Kidney epithelial cell (primary cell): ENCODE measurements at regions not wholly inside any gene's neighbourhood (a gene's known extent, or its start where the extent isn't known, plus 50 kb on each side); places are given as distances from the start of the nearest gene placed in this dataset.

ENCODE experiments used
- DNase-seq: peaks from one replicate; pipeline ENCODE4 v3.0.0-alpha.2; 2010; ENCODE audit warnings: low read depth
- H3K27me3 ChIP-seq: 2 replicates; pipeline ENCODE4 v1.6.0; 2011; ENCODE audit warnings: low read length; ENCODE audit not compliant: control insufficient read depth, insufficient read depth
- H3K36me3 ChIP-seq: 2 replicates; pipeline ENCODE4 v1.5.1; 2011; ENCODE audit warnings: low read length; ENCODE audit not compliant: control insufficient read depth, insufficient read depth
- H3K4me3 ChIP-seq: 2 replicates; pipeline ENCODE4 v1.5.1; 2011; ENCODE audit warnings: low read depth, mild to moderate bottlenecking, control low read depth, low read length
- TF ChIP-seq, protein P1 (sequence below): IDR thresholded peaks from 2 replicates; pipeline ENCODE4 v1.5.1; 2011; ENCODE audit warnings: mild to moderate bottlenecking, moderate library complexity, low read length, control low read depth, inconsistent platforms; ENCODE audit not compliant: insufficient read depth, poor library complexity, severe bottlenecking

DNA sequence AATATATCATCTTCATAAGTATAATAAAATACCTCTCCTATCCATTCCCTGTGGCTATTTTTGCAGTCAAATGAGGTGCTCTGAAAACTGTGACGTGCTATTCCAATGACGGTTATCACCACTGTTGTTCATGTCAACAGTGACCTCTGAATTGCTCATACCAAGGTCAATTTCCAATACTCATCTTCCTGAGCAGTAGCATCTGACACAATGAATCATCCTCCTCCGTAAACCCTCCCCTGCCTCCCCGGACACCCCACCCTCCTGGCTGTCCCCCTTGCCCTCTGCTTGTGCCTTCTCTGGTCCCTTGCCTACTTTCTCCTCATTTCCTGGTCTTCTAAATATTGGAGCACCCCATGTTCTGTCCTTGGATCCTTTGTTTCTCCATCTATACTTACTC lies 77.7 kb upstream of the SLC22A23 start:
- H3K27me3 ChIP-seq, result peaks cover 5% of the 10 kb centered on the region
- no peak for DNase-seq

DNA sequence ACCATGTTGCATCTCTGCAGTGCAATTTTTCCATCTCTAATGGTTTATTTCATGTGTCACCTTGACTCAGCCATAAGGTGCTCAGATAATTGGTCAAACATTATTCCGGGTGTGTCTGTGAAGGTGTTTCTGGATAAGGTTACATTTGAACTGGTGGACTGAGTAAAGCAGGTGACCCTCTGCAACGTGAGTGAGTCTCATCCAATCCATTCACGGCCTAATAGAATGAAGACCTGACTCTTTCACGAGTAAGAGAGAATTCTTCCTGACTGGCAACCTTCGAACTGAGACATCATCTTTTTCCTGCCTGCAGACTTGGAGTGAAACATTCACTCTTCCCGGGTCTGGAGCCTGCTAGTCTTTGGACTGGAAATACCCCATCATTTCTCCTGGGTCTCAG lies 77.1 kb upstream of the SLC22A23 start:
- Histone ChIP-seq H3K27me3 (peaks cover 5% of the 10 kb centered on the region), H3K36me3 (no peaks in the 10 kb centered on the region), H3K4me3 (no peak overlapping the region)
- no peak for DNase-seq
- TF ChIP-seq, protein P1, sequence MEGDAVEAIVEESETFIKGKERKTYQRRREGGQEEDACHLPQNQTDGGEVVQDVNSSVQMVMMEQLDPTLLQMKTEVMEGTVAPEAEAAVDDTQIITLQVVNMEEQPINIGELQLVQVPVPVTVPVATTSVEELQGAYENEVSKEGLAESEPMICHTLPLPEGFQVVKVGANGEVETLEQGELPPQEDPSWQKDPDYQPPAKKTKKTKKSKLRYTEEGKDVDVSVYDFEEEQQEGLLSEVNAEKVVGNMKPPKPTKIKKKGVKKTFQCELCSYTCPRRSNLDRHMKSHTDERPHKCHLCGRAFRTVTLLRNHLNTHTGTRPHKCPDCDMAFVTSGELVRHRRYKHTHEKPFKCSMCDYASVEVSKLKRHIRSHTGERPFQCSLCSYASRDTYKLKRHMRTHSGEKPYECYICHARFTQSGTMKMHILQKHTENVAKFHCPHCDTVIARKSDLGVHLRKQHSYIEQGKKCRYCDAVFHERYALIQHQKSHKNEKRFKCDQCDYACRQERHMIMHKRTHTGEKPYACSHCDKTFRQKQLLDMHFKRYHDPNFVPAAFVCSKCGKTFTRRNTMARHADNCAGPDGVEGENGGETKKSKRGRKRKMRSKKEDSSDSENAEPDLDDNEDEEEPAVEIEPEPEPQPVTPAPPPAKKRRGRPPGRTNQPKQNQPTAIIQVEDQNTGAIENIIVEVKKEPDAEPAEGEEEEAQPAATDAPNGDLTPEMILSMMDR, result no peak

More for the DNA sequence above, 77.7 kb upstream of the SLC22A23 start:
- Histone ChIP-seq H3K36me3 (no peaks in the 10 kb centered on the region), H3K4me3 (no peak overlapping the region)
- TF ChIP-seq, protein P1, result no peak

- Histone ChIP-seq H3K4me3 (no peak overlapping the region), H3K36me3 (no peaks in the 10 kb centered on the region), H3K27me3 (peaks cover 5% of the 10 kb centered on the region)
- no peak for DNase-seq
- TF ChIP-seq, protein P1, result no peak
These were observed 75.6 kb upstream of the SLC22A23 start for GRCh38 chr6:3532296-3532916.

DNA sequence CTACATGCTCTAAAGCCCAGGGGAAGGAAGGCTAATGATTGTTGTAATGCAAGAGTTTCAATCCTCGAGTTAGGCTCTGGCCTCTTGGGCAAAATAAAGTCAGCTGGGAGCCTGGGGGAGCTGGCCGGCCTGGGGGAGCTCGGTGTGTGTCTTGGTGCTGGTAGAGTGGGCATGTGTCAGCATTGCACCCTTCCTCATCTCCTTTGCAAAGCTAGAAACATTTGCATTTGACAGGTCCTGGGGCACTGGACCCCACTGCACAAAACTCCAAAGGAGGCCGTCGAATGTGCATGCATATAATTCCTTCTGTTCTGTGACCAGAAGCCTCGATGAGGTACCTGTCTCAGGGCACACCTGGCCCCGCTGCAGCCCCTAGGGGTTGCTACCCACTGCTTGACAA lies 74.6 kb upstream of the SLC22A23 start:
- Histone ChIP-seq H3K36me3 (no peaks in the 10 kb centered on the region), H3K4me3 (no peak overlapping the region), H3K27me3 (peaks cover 5% of the 10 kb centered on the region)
- TF ChIP-seq, protein P1, result no peak
- DNase-seq, result no peak

GRCh38 chr6:3530515-3530914 lies 73.7 kb upstream of the SLC22A23 start:
- TF ChIP-seq, protein P1, result no peak
- peaks cover 5% of the 10 kb centered on the region for H3K27me3 ChIP-seq
- H3K36me3 ChIP-seq, result no peaks in the 10 kb centered on the region

DNA sequence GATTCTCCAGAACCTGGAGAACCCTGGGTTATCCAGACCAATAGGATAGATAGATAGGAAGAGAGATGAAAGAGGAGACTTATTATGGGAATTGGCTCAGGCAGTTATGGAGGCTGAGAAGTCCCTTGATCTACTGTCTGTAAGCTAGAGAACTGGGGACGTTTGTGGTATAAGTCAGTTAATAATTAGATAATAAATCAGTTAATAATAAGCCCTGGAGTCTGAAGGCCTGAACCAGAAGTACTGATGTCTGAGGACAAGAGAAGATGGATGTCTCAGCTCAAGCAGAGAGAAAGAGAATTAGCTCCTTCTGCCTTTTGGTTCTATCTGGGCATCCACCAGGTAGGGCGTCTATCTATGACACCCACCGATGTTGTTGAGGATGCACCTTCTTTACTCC lies 72.9 kb upstream of the SLC22A23 start:
- Histone ChIP-seq H3K36me3 (no peaks in the 10 kb centered on the region), H3K4me3 (no peak overlapping the region), H3K27me3 (peaks cover 3% of the 10 kb centered on the region)
- no peak for DNase-seq
- TF ChIP-seq, protein P1, result no peak

More at GRCh38 chr6:3530515-3530914, 73.7 kb upstream of the SLC22A23 start:
- no peak overlapping the region for H3K4me3 ChIP-seq
- no peak for DNase-seq
